CD14-positive monocyte (primary cell): ENCODE measurements at regions not wholly inside any gene's neighbourhood (a gene's known extent, or its start where the extent isn't known, plus 50 kb on each side); places are given as distances from the start of the nearest gene placed in this dataset.
A peak's percentile ranks its signal among the peaks of the same experiment; 100 is the strongest.

Experiments used
- DNase-seq, 3 donors: peaks; one replicate each; pipeline ENCODE4 v3.0.0-alpha.2; 2011 to 2022
- H2AFZ ChIP-seq: 2 replicates; pipeline ENCODE4 v1.6.0; 2012; ENCODE audit warnings: mild to moderate bottlenecking, low read depth, low read length, inconsistent platforms; ENCODE audit not compliant: insufficient read depth, poor library complexity, severe bottlenecking
- H3K27ac ChIP-seq, 2 donors: 1 replicate in 1 of 2; 2 replicates in 1 of 2; pipeline ENCODE4 v1.5.1; 2012 to 2013; ENCODE audit warnings: low read length in 2 of 2, control low read depth in 1 of 2, inconsistent platforms in 1 of 2, low read depth in 1 of 2, mild to moderate bottlenecking in 1 of 2
- H3K27me3 ChIP-seq, 2 donors: one replicate each; pipeline versions ENCODE4 v1.6.0 to v1.6.1; 2011 to 2013; ENCODE audit warnings: low read length in 2 of 2; ENCODE audit not compliant: control insufficient read depth in 2 of 2, insufficient read depth in 2 of 2
- H3K36me3 ChIP-seq, 2 donors: replicated peaks in 1 of 2; 1 replicate in 1 of 2; 2 replicates in 1 of 2; pipeline versions ENCODE4 v1.5.1 to v1.6.1; 2012 to 2013; ENCODE audit warnings: low read length in 2 of 2, control low read depth in 1 of 2, inconsistent platforms in 1 of 2, mild to moderate bottlenecking in 1 of 2; ENCODE audit not compliant: insufficient read depth in 2 of 2, control insufficient read depth in 1 of 2
- H3K4me1 ChIP-seq, 2 donors: 1 replicate in 1 of 2; 2 replicates in 1 of 2; pipeline versions ENCODE4 v1.5.1 to v1.6.1; 2012 to 2013; ENCODE audit warnings: low read length in 2 of 2, control low read depth in 1 of 2, inconsistent platforms in 1 of 2, mild to moderate bottlenecking in 1 of 2, moderate library complexity in 1 of 2; ENCODE audit not compliant: insufficient read depth in 2 of 2, control insufficient read depth in 1 of 2
- H3K4me2 ChIP-seq: replicated peaks from 2 replicates; pipeline ENCODE3; 2012; ENCODE audit warnings: low read length, moderate library complexity, mild to moderate bottlenecking; ENCODE audit not compliant: poor library complexity, severe bottlenecking; ENCODE audit errors: extremely low read depth
- H3K4me3 ChIP-seq, 3 experiments: fragments of 200-600 bp in 1 of 3; sonication (generic) in 1 of 3; replicated peaks in 1 of 3; 1 replicate in 2 of 3; 2 replicates in 1 of 3; pipeline ENCODE4 v1.5.1; 2011 to 2013; ENCODE audit warnings: low read length in 3 of 3, mild to moderate bottlenecking in 3 of 3, control low read depth in 2 of 3, low read depth in 2 of 3, inconsistent platforms in 1 of 3, moderate library complexity in 1 of 3
- H3K79me2 ChIP-seq: 2 replicates; pipeline ENCODE4 v1.6.0; 2012; ENCODE audit warnings: mild to moderate bottlenecking, control low read depth, inconsistent platforms, low read length, moderate library complexity; ENCODE audit not compliant: insufficient read depth
- H3K9ac ChIP-seq: 2 replicates; pipeline ENCODE4 v1.6.0; 2017; ENCODE audit warnings: low read length, mild to moderate bottlenecking; ENCODE audit not compliant: insufficient read depth, poor library complexity, severe bottlenecking
- H3K9me3 ChIP-seq, 2 donors: replicated peaks in 1 of 2; 1 replicate in 1 of 2; 2 replicates in 1 of 2; pipeline versions ENCODE4 v1.5.1 to v1.6.1; 2012 to 2013; ENCODE audit warnings: low read length in 2 of 2, control low read depth in 1 of 2; ENCODE audit not compliant: control insufficient read depth in 1 of 2, insufficient read depth in 1 of 2
- H4K20me1 ChIP-seq: 2 replicates; pipeline ENCODE4 v1.6.0; 2012; ENCODE audit warnings: mild to moderate bottlenecking, low read length, control low read depth, moderate library complexity; ENCODE audit not compliant: insufficient read depth
- H3K27ac Mint-ChIP-seq, 7 donors: one replicate each; pipeline ENCODE4 v1.8.0; 2020; ENCODE audit warnings: mild to moderate bottlenecking in 7 of 7, mixed read lengths in 7 of 7, moderate library complexity in 6 of 7, inconsistent platforms in 2 of 7
- H3K27me3 Mint-ChIP-seq, 3 donors: one replicate each; pipeline ENCODE4 v1.8.0; 2021 to 2022; ENCODE audit warnings: low read depth in 3 of 3, mild to moderate bottlenecking in 3 of 3, mixed read lengths in 3 of 3, moderate library complexity in 3 of 3, inconsistent platforms in 1 of 3
- H3K36me3 Mint-ChIP-seq, 2 donors: one replicate each; pipeline ENCODE4 v1.8.0; 2020; ENCODE audit warnings: mixed read lengths in 2 of 2, inconsistent platforms in 1 of 2, mild to moderate bottlenecking in 1 of 2
- H3K4me1 Mint-ChIP-seq: one replicate; pipeline ENCODE4 v1.8.0; 2020; ENCODE audit warnings: mild to moderate bottlenecking, mixed read lengths
- H3K4me3 Mint-ChIP-seq, 2 donors: one replicate each; pipeline ENCODE4 v1.8.0; 2020; ENCODE audit warnings: mild to moderate bottlenecking in 2 of 2, mixed read lengths in 2 of 2, moderate library complexity in 1 of 2
- H3K9me3 Mint-ChIP-seq, 7 donors: one replicate each; pipeline ENCODE4 v1.8.0; 2020 to 2022; ENCODE audit warnings: mixed read lengths in 7 of 7, mild to moderate bottlenecking in 6 of 7, moderate library complexity in 6 of 7, inconsistent platforms in 2 of 7
- CTCF ChIP-seq: fragments of 200-600 bp; IDR thresholded peaks from one replicate; pipeline ENCODE4 v1.8.0; 2022; ENCODE audit warnings: antibody characterized with exemption, mild to moderate bottlenecking
- WGBS: methylation state at CpG from one replicate; pipeline ENCODE4 v1.1.5; 2013; ENCODE audit warnings: missing lambda C conversion rate; ENCODE audit not compliant: insufficient coverage; 5-methylcytosine and 5-hydroxymethylcytosine counted together
- intact Hi-C, 2 donors: fragments of 100-400 bp; cut with micrococcal nuclease; formaldehyde crosslinking; loops; one replicate each; pipeline versions ENCODE4 v1.15.0 to v1.15.1; 2023

GRCh38 chr1:232293361-232293760 lies 336.6 kb downstream of the SIPA1L2 start:
- no peak overlapping the region for H3K4me2 ChIP-seq
- H3K27me3 Mint-ChIP-seq: peaks cover 8 to 14% (median 11%) of the 10 kb centered on the region in 3 donors
- intact Hi-C loops: no loop called here
- no peak overlapping the region for H3K9ac ChIP-seq
- TF ChIP-seq CTCF: no peak
- no peaks in the 10 kb centered on the region for H4K20me1 ChIP-seq
- no peaks in the 10 kb centered on the region for H3K27me3 ChIP-seq
- H3K36me3 Mint-ChIP-seq: no peaks in the 10 kb centered on the region
- no peaks in the 10 kb centered on the region for H3K4me1 Mint-ChIP-seq
- no peak overlapping the region for H3K4me3 ChIP-seq
- H3K4me3 Mint-ChIP-seq: no peak overlapping the region
- H3K79me2 ChIP-seq: no peaks in the 10 kb centered on the region
- peak overlapping the region in 1 of 7 donors; percentile 0 for H3K27ac Mint-ChIP-seq
- no peaks in the 10 kb centered on the region for H3K9me3 ChIP-seq
- no peak overlapping the region for H2AFZ ChIP-seq
- WGBS: 92% methylated on average over 2 of the region's 3 CpGs
- no peaks in the 10 kb centered on the region for H3K4me1 ChIP-seq
- no peaks in the 10 kb centered on the region for H3K36me3 ChIP-seq
- H3K27ac ChIP-seq: no peak overlapping the region
- peaks cover 0 to 5% (median 2%) of the 10 kb centered on the region in 7 donors for H3K9me3 Mint-ChIP-seq
- DNase-seq: no peak

GRCh38 chr1:232292818-232293217 lies 337.1 kb downstream of the SIPA1L2 start:
- Histone ChIP-seq H2AFZ (no peak overlapping the region), H3K9ac (no peak overlapping the region), H3K79me2 (no peaks in the 10 kb centered on the region), H4K20me1 (no peaks in the 10 kb centered on the region), H3K4me2 (no peak overlapping the region), H3K27me3 (no peaks in the 10 kb centered on the region), H3K36me3 (no peaks in the 10 kb centered on the region), H3K4me1 (no peaks in the 10 kb centered on the region), H3K27ac (no peak overlapping the region), H3K9me3 (no peaks in the 10 kb centered on the region), H3K4me3 (no peak overlapping the region)
- Mint-ChIP-seq H3K27ac (no peak overlapping the region), H3K9me3 (peaks cover 0 to 5% (median 2%) of the 10 kb centered on the region in 7 donors), H3K27me3 (peaks cover 8 to 14% (median 11%) of the 10 kb centered on the region in 3 donors), H3K4me1 (no peaks in the 10 kb centered on the region), H3K4me3 (no peak overlapping the region), H3K36me3 (no peaks in the 10 kb centered on the region)
- WGBS: 79% methylated on average over 6 of the region's 7 CpGs
- DNase-seq: no peak
- TF ChIP-seq CTCF: no peak
- intact Hi-C loops: no loop called here
